GM12878 (cell line): ENCODE measurements at regions not wholly inside any gene's neighbourhood (a gene's known extent, or its start where the extent isn't known, plus 50 kb on each side); places are given as distances from the start of the nearest gene placed in this dataset.

Experiments
- BCLAF1 ChIP-seq: fragments of 450-650 bp; IDR thresholded peaks from 2 replicates; pipeline ENCODE4 v1.6.1; 2017; ENCODE audit warnings: antibody characterized with exemption, mild to moderate bottlenecking, moderate library complexity
- FOS ChIP-seq: IDR thresholded peaks from 3 replicates; pipeline ENCODE4 v1.6.1; 2011; ENCODE audit warnings: borderline replicate concordance; ENCODE audit not compliant: insufficient read length; ENCODE audit errors: extremely low read depth
- JUND ChIP-seq: IDR thresholded peaks from 2 replicates; pipeline ENCODE4 v1.6.1; 2012; ENCODE audit warnings: low read depth, mild to moderate bottlenecking, low read length, improper control_type of control experiment, moderate library complexity
- PBX3 ChIP-seq: IDR thresholded peaks from 2 replicates; pipeline ENCODE4 v1.6.1; 2011; ENCODE audit warnings: mild to moderate bottlenecking, low read depth, low read length, moderate library complexity; ENCODE audit not compliant: insufficient replicate concordance
- PKNOX1 ChIP-seq: fragments of 450-650 bp; IDR thresholded peaks from 2 replicates; pipeline ENCODE4 v1.6.1; 2016; ENCODE audit warnings: mild to moderate bottlenecking
- RCOR1 ChIP-seq: conservative IDR thresholded peaks from 2 replicates; pipeline ENCODE4 v1.6.1; 2012; ENCODE audit warnings: low read depth, low read length, improper control_type of control experiment
- RFX5 ChIP-seq: IDR thresholded peaks from 2 replicates; pipeline ENCODE4 v1.6.1; 2011; ENCODE audit warnings: low read depth, low read length, improper control_type of control experiment
- SKIL ChIP-seq: fragments of 450-650 bp; IDR thresholded peaks from 2 replicates; pipeline ENCODE4 v1.6.1; 2017; ENCODE audit warnings: mild to moderate bottlenecking, low read depth, inconsistent platforms; ENCODE audit not compliant: poor library complexity, severe bottlenecking
- SP1 ChIP-seq: IDR thresholded peaks from one replicate; pipeline ENCODE4 v1.6.1; 2011; ENCODE audit warnings: low read depth, low read length
- TBL1XR1 ChIP-seq: IDR thresholded peaks from 2 replicates; pipeline ENCODE4 v1.6.1; 2012; ENCODE audit warnings: low read depth, low read length, improper control_type of control experiment
- ZBTB11 ChIP-seq: fragments of 450-650 bp; formaldehyde crosslinking; IDR thresholded peaks from 2 replicates; pipeline ENCODE4 v1.5.0; 2022; ENCODE audit warnings: mild to moderate bottlenecking, missing genetic modification characterization

GRCh38 chr3:1591327-1592028, 498.7 kb downstream of the CNTN6 start (continued):
- TF ChIP-seq ZBTB11 (CRISPR knock-in tag) = no peak
- TF ChIP-seq SKIL = no peak
- no peak for TF ChIP-seq JUND
- no peak for TF ChIP-seq RCOR1
- no peak for TF ChIP-seq RFX5
- no peak for TF ChIP-seq BCLAF1
- TF ChIP-seq FOS = no peak
- no peak for TF ChIP-seq PKNOX1
- TF ChIP-seq TBL1XR1 = no peak
- no peak for TF ChIP-seq SP1
- no peak for TF ChIP-seq PBX3
